Mesenchymal stem cell (in vitro differentiated cells and primary cell): ENCODE measurements at regions not wholly inside any gene's neighbourhood (a gene's known extent, or its start where the extent isn't known, plus 50 kb on each side); places are given as distances from the start of the nearest gene placed in this dataset.

ENCODE experiments used
- DNase-seq: peaks from one replicate; pipeline ENCODE4 v3.0.0-alpha.2; 2013
- H2AFZ ChIP-seq: one replicate; pipeline ENCODE4 v1.6.1; 2013; ENCODE audit warnings: low read depth, mild to moderate bottlenecking, control low read depth, inconsistent platforms, low read length, moderate library complexity
- H2AK5ac ChIP-seq: 2 replicates; pipeline ENCODE4 v1.6.1; 2013; ENCODE audit warnings: low read length, moderate library complexity, mild to moderate bottlenecking, inconsistent platforms; ENCODE audit not compliant: severe bottlenecking
- H2BK120ac ChIP-seq: one replicate; pipeline ENCODE4 v1.6.1; 2013; ENCODE audit warnings: low read depth, mild to moderate bottlenecking, inconsistent platforms, low read length, moderate library complexity
- H2BK12ac ChIP-seq, 2 experiments: one replicate each; pipeline ENCODE4 v1.6.1; 2013; ENCODE audit warnings: inconsistent platforms in 2 of 2, low read length in 2 of 2, mild to moderate bottlenecking in 2 of 2, moderate library complexity in 2 of 2, control low read depth in 1 of 2
- H2BK15ac ChIP-seq: one replicate; pipeline ENCODE4 v1.6.1; 2013; ENCODE audit warnings: mild to moderate bottlenecking, low read depth, inconsistent platforms; ENCODE audit not compliant: poor library complexity, severe bottlenecking
- H2BK5ac ChIP-seq: 2 replicates; pipeline ENCODE4 v1.6.1; 2013; ENCODE audit warnings: low read depth, mild to moderate bottlenecking, low read length, control low read depth, inconsistent platforms; ENCODE audit not compliant: poor library complexity, severe bottlenecking
- H3K14ac ChIP-seq, 2 experiments: one replicate each; pipeline ENCODE4 v1.6.1; 2013; ENCODE audit warnings: inconsistent platforms in 2 of 2, low read length in 2 of 2, control low read depth in 1 of 2, mild to moderate bottlenecking in 1 of 2, moderate library complexity in 1 of 2
- H3K18ac ChIP-seq, 2 experiments: one replicate each; pipeline ENCODE4 v1.6.1; 2013; ENCODE audit warnings: inconsistent platforms in 2 of 2, low read length in 2 of 2, control low read depth in 1 of 2, low read depth in 1 of 2, mild to moderate bottlenecking in 1 of 2
- H3K23ac ChIP-seq, 2 experiments: one replicate each; pipeline ENCODE4 v1.6.1; 2013; ENCODE audit warnings: inconsistent platforms in 2 of 2, low read length in 2 of 2, mild to moderate bottlenecking in 2 of 2, moderate library complexity in 2 of 2, control low read depth in 1 of 2
- H3K27ac ChIP-seq: 2 replicates; pipeline ENCODE4 v1.5.1; 2013; ENCODE audit warnings: mild to moderate bottlenecking, moderate library complexity, low read length, control low read depth, inconsistent platforms; ENCODE audit not compliant: poor library complexity, severe bottlenecking
- H3K27me3 ChIP-seq, 2 experiments: 2 replicates each; pipeline versions ENCODE4 v1.6.1 to v1.7.0; 2013; ENCODE audit warnings: low read length in 2 of 2, mild to moderate bottlenecking in 2 of 2, moderate library complexity in 2 of 2, control low read depth in 1 of 2, inconsistent platforms in 1 of 2; ENCODE audit not compliant: control insufficient read depth in 1 of 2, insufficient read depth in 1 of 2
- H3K36me3 ChIP-seq, 2 experiments: 2 replicates each; pipeline versions ENCODE4 v1.6.1 to v1.7.0; 2013; ENCODE audit warnings: low read length in 2 of 2, control low read depth in 1 of 2, inconsistent platforms in 1 of 2, low read depth in 1 of 2, mild to moderate bottlenecking in 1 of 2; ENCODE audit not compliant: insufficient read depth in 2 of 2, control insufficient read depth in 1 of 2
- H3K4ac ChIP-seq, 2 experiments: one replicate each; pipeline ENCODE4 v1.6.1; 2013; ENCODE audit warnings: inconsistent platforms in 2 of 2, low read length in 2 of 2, mild to moderate bottlenecking in 2 of 2, moderate library complexity in 2 of 2, control low read depth in 1 of 2, low read depth in 1 of 2
- H3K4me1 ChIP-seq: 2 replicates; pipeline ENCODE4 v1.6.1; 2013; ENCODE audit warnings: low read depth, low read length, control low read depth; ENCODE audit not compliant: control insufficient read depth, insufficient read depth
- H3K4me2 ChIP-seq: 2 replicates; pipeline ENCODE4 v1.6.1; 2013; ENCODE audit warnings: low read length, mild to moderate bottlenecking, inconsistent platforms; ENCODE audit not compliant: poor library complexity, severe bottlenecking
- H3K4me3 ChIP-seq, 2 experiments: 2 replicates each; pipeline versions ENCODE4 v1.5.1 to v1.7.0; 2013; ENCODE audit warnings: low read length in 2 of 2, mild to moderate bottlenecking in 2 of 2, control low read depth in 1 of 2, low read depth in 1 of 2; ENCODE audit not compliant: insufficient read depth in 1 of 2
- H3K79me1 ChIP-seq: replicated peaks from 2 replicates; pipeline ENCODE4 v1.6.1; 2013; ENCODE audit warnings: mild to moderate bottlenecking, control low read depth, low read length, inconsistent platforms; ENCODE audit not compliant: poor library complexity, severe bottlenecking
- H3K9ac ChIP-seq: 2 replicates; pipeline ENCODE4 v1.7.0; 2013; ENCODE audit warnings: mild to moderate bottlenecking, low read length, moderate library complexity
- H3K9me3 ChIP-seq: 2 replicates; pipeline ENCODE4 v1.7.0; 2013; ENCODE audit warnings: mild to moderate bottlenecking, low read length; ENCODE audit not compliant: control insufficient read depth
- H4K8ac ChIP-seq: one replicate; pipeline ENCODE4 v1.6.1; 2013; ENCODE audit warnings: inconsistent platforms, mild to moderate bottlenecking, low read length, moderate library complexity
- H4K91ac ChIP-seq: one replicate; pipeline ENCODE4 v1.6.1; 2013; ENCODE audit warnings: mild to moderate bottlenecking, low read length, inconsistent platforms
- WGBS: methylation state at CpG from one replicate; pipeline ENCODE4 v1.1.7; 2013; ENCODE audit warnings: mixed read lengths; 5-methylcytosine and 5-hydroxymethylcytosine counted together

GRCh38 chr1:238239343-238239742, 348.6 kb upstream of the ZP4 start:
- H3K4ac ChIP-seq: no peak overlapping the region
- no peaks in the 10 kb centered on the region for H3K36me3 ChIP-seq
- no peak overlapping the region for H2BK15ac ChIP-seq
- 90% methylated on average over 4 of the region's 5 CpGs for WGBS
- H2BK12ac ChIP-seq: no peak overlapping the region
- no peak overlapping the region for H4K8ac ChIP-seq
- H3K27me3 ChIP-seq: no peaks in the 10 kb centered on the region
- H2AFZ ChIP-seq: no peak overlapping the region
- no peak overlapping the region for H2BK120ac ChIP-seq
- no peak overlapping the region for H3K9ac ChIP-seq
- no peak overlapping the region for H3K23ac ChIP-seq
- H2BK5ac ChIP-seq: no peak overlapping the region
- DNase-seq: no peak
- no peaks in the 10 kb centered on the region for H3K9me3 ChIP-seq
- no peak overlapping the region for H3K4me3 ChIP-seq
- H3K4me2 ChIP-seq: no peak overlapping the region
- H2AK5ac ChIP-seq: no peak overlapping the region
- no peaks in the 10 kb centered on the region for H3K79me1 ChIP-seq
- no peak overlapping the region for H3K27ac ChIP-seq
- H4K91ac ChIP-seq: no peak overlapping the region
- no peak overlapping the region for H3K18ac ChIP-seq
- H3K4me1 ChIP-seq: no peaks in the 10 kb centered on the region
- no peak overlapping the region for H3K14ac ChIP-seq

GRCh38 chr1:238233966-238234365, 343.2 kb upstream of the ZP4 start:
- H3K4me3 ChIP-seq: no peak overlapping the region
- H3K27me3 ChIP-seq: no peaks in the 10 kb centered on the region
- no CpG with 5 or more reads among the region's 4 CpGs for WGBS
- no peak overlapping the region for H2AK5ac ChIP-seq
- no peak overlapping the region for H2BK12ac ChIP-seq
- H2BK120ac ChIP-seq: no peak overlapping the region
- H3K14ac ChIP-seq: no peak overlapping the region
- no peak for DNase-seq
- H4K8ac ChIP-seq: no peak overlapping the region
- H3K4me2 ChIP-seq: no peak overlapping the region
- no peak overlapping the region for H2BK15ac ChIP-seq
- no peaks in the 10 kb centered on the region for H3K36me3 ChIP-seq
- H3K4me1 ChIP-seq: no peaks in the 10 kb centered on the region
- H3K4ac ChIP-seq: no peak overlapping the region
- H2BK5ac ChIP-seq: no peak overlapping the region
- H3K79me1 ChIP-seq: no peaks in the 10 kb centered on the region
- no peak overlapping the region for H3K18ac ChIP-seq
- H3K9ac ChIP-seq: no peak overlapping the region
- H2AFZ ChIP-seq: no peak overlapping the region
- H3K9me3 ChIP-seq: no peaks in the 10 kb centered on the region
- H3K27ac ChIP-seq: no peak overlapping the region
- no peak overlapping the region for H4K91ac ChIP-seq
- H3K23ac ChIP-seq: no peak overlapping the region

- H3K4me3 ChIP-seq: no peak overlapping the region
- H3K9ac ChIP-seq: no peak overlapping the region
- no peak overlapping the region for H4K91ac ChIP-seq
- H2BK12ac ChIP-seq: no peak overlapping the region
- H3K9me3 ChIP-seq: no peaks in the 10 kb centered on the region
- no peaks in the 10 kb centered on the region for H3K36me3 ChIP-seq
- no peak overlapping the region for H2BK5ac ChIP-seq
- 89% methylated on average over 2 of the region's 3 CpGs for WGBS
- H2BK120ac ChIP-seq: no peak overlapping the region
- H3K27ac ChIP-seq: no peak overlapping the region
- no peak overlapping the region for H4K8ac ChIP-seq
- no peaks in the 10 kb centered on the region for H3K27me3 ChIP-seq
- no peak overlapping the region for H3K23ac ChIP-seq
- no peak overlapping the region for H2BK15ac ChIP-seq
- no peak overlapping the region for H3K14ac ChIP-seq
- no peak for DNase-seq
- H3K4me2 ChIP-seq: no peak overlapping the region
- no peak overlapping the region for H3K18ac ChIP-seq
- no peaks in the 10 kb centered on the region for H3K4me1 ChIP-seq
- no peak overlapping the region for H2AFZ ChIP-seq
- H2AK5ac ChIP-seq: no peak overlapping the region
- no peaks in the 10 kb centered on the region for H3K79me1 ChIP-seq
- H3K4ac ChIP-seq: no peak overlapping the region
These were observed 341.5 kb upstream of the ZP4 start for GRCh38 chr1:238232084-238232710.

GRCh38 chr1:238226810-238227209, 336.1 kb upstream of the ZP4 start:
- DNase-seq: no peak
- no peak overlapping the region for H3K4me3 ChIP-seq
- H2BK15ac ChIP-seq: no peak overlapping the region
- H2BK5ac ChIP-seq: no peak overlapping the region
- no peaks in the 10 kb centered on the region for H3K27me3 ChIP-seq
- no peak overlapping the region for H2BK12ac ChIP-seq
- H3K27ac ChIP-seq: no peak overlapping the region
- no peak overlapping the region for H3K4me2 ChIP-seq
- H2BK120ac ChIP-seq: no peak overlapping the region
- H3K14ac ChIP-seq: no peak overlapping the region
- H4K91ac ChIP-seq: no peak overlapping the region
- H3K4ac ChIP-seq: no peak overlapping the region
- no peak overlapping the region for H4K8ac ChIP-seq
- H3K9ac ChIP-seq: no peak overlapping the region
- H3K23ac ChIP-seq: no peak overlapping the region
- no peaks in the 10 kb centered on the region for H3K79me1 ChIP-seq
- WGBS: 92% methylated on average over 2 of the region's 2 CpGs
- no peak overlapping the region for H3K18ac ChIP-seq
- H3K4me1 ChIP-seq: peaks cover 2% of the 10 kb centered on the region
- H2AK5ac ChIP-seq: no peak overlapping the region
- no peaks in the 10 kb centered on the region for H3K9me3 ChIP-seq
- H3K36me3 ChIP-seq: peaks cover 0 to 2% of the 10 kb centered on the region in 2 experiments
- H2AFZ ChIP-seq: no peak overlapping the region
